SK-N-MC (cell line): ENCODE measurements at regions not wholly inside any gene's neighbourhood (a gene's known extent, or its start where the extent isn't known, plus 50 kb on each side); places are given as distances from the start of the nearest gene placed in this dataset.

ENCODE experiments used
- DNase-seq: peaks from one replicate; pipeline ENCODE4 v3.0.0-alpha.2; 2011; ENCODE audit warnings: low read depth, low spot score
- H3K27ac ChIP-seq: fragments of 200-600 bp; sonication (generic); 2 replicates; pipeline ENCODE4 v1.5.1; 2016; ENCODE audit warnings: mixed run types
- H3K36me3 ChIP-seq: fragments of 200-600 bp; sonication (generic); 2 replicates; pipeline ENCODE4 v1.6.1; 2017; ENCODE audit warnings: antibody characterized with exemption, low read length, mixed read lengths; ENCODE audit not compliant: insufficient read depth
- H3K4me3 ChIP-seq: fragments of 200-600 bp; sonication (generic); 2 replicates; pipeline ENCODE4 v1.5.1; 2016
- H3K9ac ChIP-seq: fragments of 200-600 bp; sonication (generic); 2 replicates; pipeline ENCODE4 v1.8.0; 2017; ENCODE audit warnings: mixed run types, mixed read lengths; ENCODE audit not compliant: insufficient read length
- H3K9me3 ChIP-seq: fragments of 200-600 bp; sonication (generic); 2 replicates; pipeline ENCODE4 v1.6.1; 2017; ENCODE audit warnings: low read depth, mild to moderate bottlenecking, antibody characterized with exemption, low read length, moderate library complexity, mixed read lengths
- EZH2 ChIP-seq: fragments of 200-600 bp; sonication (generic); IDR thresholded peaks from one replicate; pipeline ENCODE4 v1.6.1; 2017; ENCODE audit warnings: antibody characterized with exemption
- FOXP2 ChIP-seq: optimal IDR thresholded peaks from 2 replicates; pipeline ENCODE3; 2011; ENCODE audit warnings: mild to moderate bottlenecking, moderate library complexity; ENCODE audit not compliant: insufficient read depth; ENCODE audit errors: extremely low read length, control extremely low read depth
- POLR2AphosphoS5 ChIP-seq: IDR thresholded peaks from 2 replicates; pipeline ENCODE4 v1.6.1; 2012; ENCODE audit warnings: mild to moderate bottlenecking, low read depth, low read length, borderline replicate concordance

- TF ChIP-seq EZH2 (no peak), POLR2AphosphoS5 (no peak), FOXP2 (no peak)
- DNase-seq, result peak; percentile 12
Observed at GRCh38 chr12:61514016-61514415, 746.2 kb upstream of the USP15 start.

GRCh38 chr12:61521258-61521657, 738.9 kb upstream of the USP15 start:
- Histone ChIP-seq H3K9me3 (no peaks in the 10 kb centered on the region), H3K36me3 (no peaks in the 10 kb centered on the region), H3K27ac (no peak overlapping the region), H3K4me3 (no peak overlapping the region), H3K9ac (no peak overlapping the region)
- no peak for DNase-seq
- TF ChIP-seq POLR2AphosphoS5 (no peak), EZH2 (no peak), FOXP2 (no peak)

More at GRCh38 chr12:61514016-61514415, 746.2 kb upstream of the USP15 start:
- Histone ChIP-seq H3K4me3 (peak overlapping the region; percentile 32; the same call in 1 of the 2 replicates), H3K9ac (no peak overlapping the region), H3K9me3 (no peaks in the 10 kb centered on the region), H3K36me3 (no peaks in the 10 kb centered on the region), H3K27ac (no peak overlapping the region)

- H3K9me3 ChIP-seq, result no peaks in the 10 kb centered on the region
- no peaks in the 10 kb centered on the region for H3K36me3 ChIP-seq
- no peak overlapping the region for H3K9ac ChIP-seq
- no peak for TF ChIP-seq POLR2AphosphoS5
- TF ChIP-seq EZH2, result no peak
- TF ChIP-seq FOXP2, result no peak
- no peak overlapping the region for H3K27ac ChIP-seq
- no peak for DNase-seq
- H3K4me3 ChIP-seq, result no peak overlapping the region
Observed at GRCh38 chr12:61523276-61523992, 736.8 kb upstream of the USP15 start.

GRCh38 chr12:61524851-61525250, 735.4 kb upstream of the USP15 start:
- Histone ChIP-seq H3K9me3 (no peaks in the 10 kb centered on the region), H3K27ac (no peak overlapping the region), H3K4me3 (no peak overlapping the region), H3K9ac (no peak overlapping the region), H3K36me3 (no peaks in the 10 kb centered on the region)
- TF ChIP-seq POLR2AphosphoS5 (no peak), EZH2 (no peak), FOXP2 (no peak)
- no peak for DNase-seq

- Histone ChIP-seq H3K9me3 (no peaks in the 10 kb centered on the region), H3K4me3 (no peak overlapping the region), H3K9ac (no peak overlapping the region), H3K36me3 (no peaks in the 10 kb centered on the region), H3K27ac (no peak overlapping the region)
- TF ChIP-seq POLR2AphosphoS5, result no peak
- no peak for TF ChIP-seq EZH2
- no peak for TF ChIP-seq FOXP2
- DNase-seq, result no peak
Observed at GRCh38 chr12:61525331-61525730, 734.9 kb upstream of the USP15 start.

GRCh38 chr12:61530456-61530855, 729.7 kb upstream of the USP15 start:
- no peaks in the 10 kb centered on the region for H3K9me3 ChIP-seq
- DNase-seq, result no peak
- H3K36me3 ChIP-seq, result no peaks in the 10 kb centered on the region
- no peak overlapping the region for H3K4me3 ChIP-seq
- no peak for TF ChIP-seq POLR2AphosphoS5
- no peak for TF ChIP-seq EZH2
- TF ChIP-seq FOXP2, result no peak
- H3K27ac ChIP-seq, result no peak overlapping the region
- H3K9ac ChIP-seq, result no peak overlapping the region

- Histone ChIP-seq H3K4me3 (no peak overlapping the region), H3K9me3 (no peaks in the 10 kb centered on the region), H3K27ac (no peak overlapping the region), H3K36me3 (no peaks in the 10 kb centered on the region), H3K9ac (no peak overlapping the region)
- DNase-seq, result no peak
- no peak for TF ChIP-seq FOXP2
- no peak for TF ChIP-seq POLR2AphosphoS5
- TF ChIP-seq EZH2, result no peak
Observed at GRCh38 chr12:61531195-61531594, 729.0 kb upstream of the USP15 start.

GRCh38 chr12:61536117-61536516, 724.1 kb upstream of the USP15 start:
- Histone ChIP-seq H3K9me3 (no peaks in the 10 kb centered on the region), H3K9ac (no peak overlapping the region), H3K36me3 (no peaks in the 10 kb centered on the region), H3K27ac (no peak overlapping the region), H3K4me3 (no peak overlapping the region)
- no peak for DNase-seq
- TF ChIP-seq FOXP2 (no peak), EZH2 (no peak), POLR2AphosphoS5 (no peak)

GRCh38 chr12:61536525-61536924, 723.7 kb upstream of the USP15 start:
- Histone ChIP-seq H3K9me3 (no peaks in the 10 kb centered on the region), H3K36me3 (no peaks in the 10 kb centered on the region), H3K27ac (no peak overlapping the region), H3K9ac (no peak overlapping the region), H3K4me3 (no peak overlapping the region)
- TF ChIP-seq POLR2AphosphoS5 (no peak), FOXP2 (no peak), EZH2 (no peak)
- DNase-seq, result no peak
